NB4 (cell line): ENCODE measurements at regions not wholly inside any gene's neighbourhood (a gene's known extent, or its start where the extent isn't known, plus 50 kb on each side); places are given as distances from the start of the nearest gene placed in this dataset.

Experiments
- DNase-seq: peaks from one replicate; pipeline ENCODE4 v3.0.0; 2010; ENCODE audit warnings: low read depth
- H3K4me3 ChIP-seq: one replicate; pipeline ENCODE4 v1.5.1; 2011; ENCODE audit warnings: mild to moderate bottlenecking, low read depth, low read length, moderate library complexity
- CTCF ChIP-seq: IDR thresholded peaks from one replicate; pipeline ENCODE4 v1.5.1; 2012; ENCODE audit warnings: low read depth, low read length
- MYC ChIP-seq: IDR thresholded peaks from 2 replicates; pipeline ENCODE4 v1.6.1; 2011; ENCODE audit warnings: low read depth, low read length
- POLR2A ChIP-seq: IDR thresholded peaks from 2 replicates; pipeline ENCODE4 v1.6.1; 2011; ENCODE audit warnings: mild to moderate bottlenecking; ENCODE audit not compliant: insufficient read length; ENCODE audit errors: extremely low read depth
- TF ChIP-seq, protein P1 (sequence below): IDR thresholded peaks from 2 replicates; pipeline ENCODE4 v1.6.1; 2011; ENCODE audit warnings: low read depth, low read length

DNA sequence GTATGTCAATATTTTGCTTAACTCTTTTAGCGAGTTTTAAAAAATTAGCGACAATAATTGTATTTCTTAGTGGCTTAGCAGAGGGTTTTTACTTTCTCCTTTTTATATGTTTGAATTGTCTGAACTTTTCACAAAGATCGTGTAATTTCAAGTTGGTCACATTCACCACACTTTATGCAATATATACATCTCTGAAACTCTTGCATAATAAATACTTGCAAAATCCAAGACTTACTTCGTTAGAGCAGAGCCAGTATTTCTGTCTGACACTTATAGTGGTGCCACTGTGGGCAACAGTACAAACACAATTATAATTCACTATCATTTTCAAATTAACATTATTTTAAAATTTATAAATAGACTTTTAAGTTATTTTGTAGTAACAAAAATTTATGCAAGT, 62.0 kb downstream of the SUCNR1 start:
- DNase-seq: peak; percentile 70
- H3K4me3 ChIP-seq: no peak overlapping the region
- TF ChIP-seq POLR2A (no peak), MYC (no peak), CTCF (no peak)
- TF ChIP-seq, protein P1, sequence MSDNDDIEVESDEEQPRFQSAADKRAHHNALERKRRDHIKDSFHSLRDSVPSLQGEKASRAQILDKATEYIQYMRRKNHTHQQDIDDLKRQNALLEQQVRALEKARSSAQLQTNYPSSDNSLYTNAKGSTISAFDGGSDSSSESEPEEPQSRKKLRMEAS: no peak

- no peak for TF ChIP-seq MYC
- TF ChIP-seq CTCF: no peak
- TF ChIP-seq POLR2A: no peak
- TF ChIP-seq, protein P1: no peak
- no peak overlapping the region for H3K4me3 ChIP-seq
- DNase-seq: no peak
Observed at GRCh38 chr3:151940481-151940880, 67.0 kb downstream of the SUCNR1 start.

- TF ChIP-seq CTCF (no peak), POLR2A (no peak), MYC (no peak)
- TF ChIP-seq, protein P1: no peak
- no peak overlapping the region for H3K4me3 ChIP-seq
- no peak for DNase-seq
Observed at GRCh38 chr3:151943539-151943938, 70.1 kb downstream of the SUCNR1 start.

DNA sequence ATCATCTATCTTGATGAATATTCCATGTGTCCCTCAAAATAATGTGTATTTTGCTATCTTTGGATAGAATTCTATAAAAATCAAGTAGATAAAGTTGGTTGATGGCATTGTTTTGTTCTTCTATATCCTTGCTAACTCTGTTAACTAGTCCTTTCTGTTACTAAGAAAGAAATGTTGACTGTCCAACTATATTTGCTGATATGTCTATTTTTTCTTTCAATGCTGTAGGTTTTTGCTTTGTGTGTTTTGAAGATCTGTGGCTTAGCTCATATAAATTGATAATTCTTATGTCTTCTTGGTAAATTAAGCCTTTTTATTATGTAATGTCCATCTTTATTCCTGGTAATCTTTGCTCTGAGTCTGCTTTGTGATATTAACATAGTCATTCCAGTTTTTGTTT, 70.9 kb downstream of the SUCNR1 start:
- no peak for DNase-seq
- TF ChIP-seq MYC: no peak
- TF ChIP-seq CTCF: no peak
- TF ChIP-seq POLR2A: no peak
- TF ChIP-seq, protein P1: no peak
- H3K4me3 ChIP-seq: no peak overlapping the region

DNA sequence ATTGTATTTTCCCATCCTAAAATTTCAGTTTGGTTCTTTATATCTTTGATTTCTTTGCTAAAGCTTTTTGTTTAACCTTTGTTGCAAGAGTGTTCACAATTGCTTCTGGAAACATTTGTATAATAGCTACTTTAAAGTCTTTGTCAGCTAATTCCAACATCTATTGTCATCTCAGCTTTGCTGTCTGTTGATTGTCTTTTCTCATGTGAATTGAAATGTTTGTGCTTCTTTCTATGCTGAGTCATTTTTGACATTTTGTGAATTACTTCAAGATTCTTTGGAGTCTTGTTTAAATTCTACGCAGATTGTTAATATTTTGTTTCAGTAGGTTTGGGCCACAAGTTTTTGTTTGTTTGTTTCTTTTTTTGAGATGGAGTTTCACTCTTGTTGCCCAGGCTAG, 73.2 kb downstream of the SUCNR1 start:
- no peak for DNase-seq
- no peak for TF ChIP-seq MYC
- no peak for TF ChIP-seq POLR2A
- TF ChIP-seq CTCF: no peak
- TF ChIP-seq, protein P1: no peak
- H3K4me3 ChIP-seq: no peak overlapping the region

DNA sequence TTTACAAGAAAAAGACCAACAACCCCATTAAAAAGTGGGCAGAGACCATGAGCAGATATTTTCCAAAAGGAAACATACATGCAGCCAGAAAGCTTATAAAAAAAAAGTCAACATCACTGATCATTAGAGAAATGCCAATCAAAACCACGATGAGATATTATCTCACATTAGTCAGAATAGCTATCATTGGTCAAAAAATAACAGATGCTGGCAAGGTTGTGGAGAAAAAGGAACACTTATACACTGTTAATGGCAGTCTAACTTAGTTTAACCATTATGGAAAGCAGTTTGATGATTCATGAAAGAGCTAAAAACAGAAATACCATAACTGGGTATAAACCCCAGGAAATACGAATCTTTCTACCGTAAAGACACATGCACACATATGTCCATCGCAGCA, 76.3 kb downstream of the SUCNR1 start:
- no peak for DNase-seq
- no peak overlapping the region for H3K4me3 ChIP-seq
- TF ChIP-seq POLR2A (no peak), MYC (no peak), CTCF (no peak)
- TF ChIP-seq, protein P1: no peak
